ENCODE measurements at regions not wholly inside any gene's neighbourhood (a gene's known extent, or its start where the extent isn't known, plus 50 kb on each side); places are given as distances from the start of the nearest gene placed in this dataset.
"Not testable (repeated sequence)": the region's sequence is repeated elsewhere in the genome, so short reads cannot be mapped to it uniquely, and the experiment has no call there.

DNA sequence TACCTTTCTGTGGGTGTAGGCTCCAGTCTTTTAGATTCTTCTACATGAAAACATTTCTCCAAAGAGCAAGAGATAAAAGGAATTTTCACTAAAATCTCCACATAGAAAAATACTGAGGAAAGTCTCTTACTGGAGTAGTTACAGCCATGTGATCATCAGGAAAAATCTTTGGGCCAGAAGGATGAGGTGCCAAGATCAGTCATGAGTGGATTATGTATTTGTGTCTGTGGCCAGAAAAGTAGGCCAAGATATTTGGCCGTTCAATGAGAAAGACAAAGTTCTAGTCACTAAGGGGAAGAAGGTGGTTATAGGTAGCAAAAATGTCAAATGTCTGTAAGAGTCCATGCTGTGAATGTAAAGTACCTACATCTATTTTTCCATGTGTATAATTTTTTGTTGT is 339.3 kb downstream of the NSUN3 start:
- Histone ChIP-seq H3K27ac (no peak overlapping the region), H3K27me3 (no peaks in the 10 kb centered on the region), H3K4me1 (no peaks in the 10 kb centered on the region), H3K36me3 (no peaks in the 10 kb centered on the region), H3K4me3 (no peak overlapping the region), H3K9me3 (no peaks in the 10 kb centered on the region)
- WGBS, 5 donors: 60 to 81% (median 72%) methylated on average over 1 of the region's 1 CpG
- TF ChIP-seq POLR2AphosphoS5 (IDR thresholded peaks at IDR 0.05): no peak
- TF ChIP-seq, protein P1, sequence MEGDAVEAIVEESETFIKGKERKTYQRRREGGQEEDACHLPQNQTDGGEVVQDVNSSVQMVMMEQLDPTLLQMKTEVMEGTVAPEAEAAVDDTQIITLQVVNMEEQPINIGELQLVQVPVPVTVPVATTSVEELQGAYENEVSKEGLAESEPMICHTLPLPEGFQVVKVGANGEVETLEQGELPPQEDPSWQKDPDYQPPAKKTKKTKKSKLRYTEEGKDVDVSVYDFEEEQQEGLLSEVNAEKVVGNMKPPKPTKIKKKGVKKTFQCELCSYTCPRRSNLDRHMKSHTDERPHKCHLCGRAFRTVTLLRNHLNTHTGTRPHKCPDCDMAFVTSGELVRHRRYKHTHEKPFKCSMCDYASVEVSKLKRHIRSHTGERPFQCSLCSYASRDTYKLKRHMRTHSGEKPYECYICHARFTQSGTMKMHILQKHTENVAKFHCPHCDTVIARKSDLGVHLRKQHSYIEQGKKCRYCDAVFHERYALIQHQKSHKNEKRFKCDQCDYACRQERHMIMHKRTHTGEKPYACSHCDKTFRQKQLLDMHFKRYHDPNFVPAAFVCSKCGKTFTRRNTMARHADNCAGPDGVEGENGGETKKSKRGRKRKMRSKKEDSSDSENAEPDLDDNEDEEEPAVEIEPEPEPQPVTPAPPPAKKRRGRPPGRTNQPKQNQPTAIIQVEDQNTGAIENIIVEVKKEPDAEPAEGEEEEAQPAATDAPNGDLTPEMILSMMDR (IDR thresholded peaks at IDR 0.05): no peak
- no peak for TF ChIP-seq EP300 (IDR thresholded peaks at IDR 0.05)
- no peak for TF ChIP-seq POLR2A (IDR thresholded peaks at IDR 0.05)
- no peak for DNase-seq
- intact Hi-C loops (cut with DNase I; ENCODE audit: low total_unique reads): no loop called here

DNA sequence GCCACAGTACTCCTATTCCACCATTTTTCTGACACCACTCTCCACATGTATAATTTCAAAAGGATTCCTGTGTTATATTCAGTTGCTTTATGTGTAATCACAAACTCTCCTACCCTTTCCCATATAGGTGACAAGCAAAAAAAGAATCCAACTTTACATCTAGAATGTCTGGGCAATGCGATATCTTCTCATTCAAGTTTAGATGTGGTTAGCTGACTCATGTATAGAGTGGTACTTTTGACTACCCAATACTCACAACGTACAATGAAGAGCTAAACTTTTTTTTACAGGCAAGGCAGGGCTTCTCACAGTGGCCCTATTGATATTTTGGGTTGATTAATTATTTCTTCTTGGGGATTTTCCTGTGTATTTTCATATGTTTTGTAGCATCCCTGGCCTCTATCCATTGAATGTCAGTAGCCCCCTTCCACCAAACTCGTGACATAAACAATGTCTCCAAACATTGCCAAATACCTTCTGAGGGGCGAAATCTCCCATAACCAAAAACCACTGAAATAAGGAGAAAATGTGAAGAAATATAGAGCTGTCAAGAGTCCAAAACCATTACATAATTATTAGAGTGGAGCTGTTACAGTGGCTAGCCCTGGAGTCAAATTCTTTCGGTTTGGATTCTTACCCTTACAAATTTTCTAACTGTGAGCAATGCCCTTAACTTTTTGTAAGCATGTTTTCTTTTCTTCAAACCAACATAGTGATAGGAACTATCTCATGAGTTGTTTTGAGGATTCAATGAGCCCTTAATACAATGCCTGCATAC is 342.6 kb downstream of the NSUN3 start:
- Histone ChIP-seq H3K4me1 (no peaks in the 10 kb centered on the region), H3K9me3 (no peaks in the 10 kb centered on the region), H3K36me3 (no peaks in the 10 kb centered on the region), H3K4me3 (no peak overlapping the region), H3K27me3 (no peaks in the 10 kb centered on the region), H3K27ac (no peak overlapping the region)
- TF ChIP-seq EP300 (IDR thresholded peaks at IDR 0.05) (no peak), POLR2AphosphoS5 (IDR thresholded peaks at IDR 0.05) (no peak), POLR2A (IDR thresholded peaks at IDR 0.05) (no peak)
- TF ChIP-seq, protein P1 (IDR thresholded peaks at IDR 0.05): no peak
- intact Hi-C loops (cut with DNase I; ENCODE audit: low total_unique reads): no loop called here
- 78 to 89% (median 86%) methylated on average over 5 of the region's 5 CpGs for WGBS, 5 donors
- DNase-seq: no peak

DNA sequence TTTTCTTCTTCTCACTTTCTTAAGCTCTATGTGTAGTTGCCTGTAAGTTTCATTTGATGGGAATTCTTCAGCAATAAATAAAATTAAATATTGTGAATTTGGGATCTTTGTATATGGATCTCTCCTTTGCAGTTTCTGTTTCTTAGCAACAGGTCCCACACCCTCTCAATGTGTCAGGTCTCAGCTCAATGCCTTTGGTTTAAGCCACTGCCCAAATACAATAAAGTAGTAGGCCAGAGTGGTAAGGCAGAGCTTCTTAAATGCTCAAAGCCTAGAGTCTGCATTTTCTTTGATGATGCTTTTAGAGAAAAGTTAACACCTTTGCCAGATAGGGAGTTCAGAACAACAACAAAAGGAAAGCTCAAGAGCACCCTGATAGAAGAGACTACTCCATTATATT is 343.7 kb downstream of the NSUN3 start:
- no peak overlapping the region for H3K27ac ChIP-seq
- intact Hi-C loops (cut with DNase I; ENCODE audit: low total_unique reads): no loop called here
- H3K27me3 ChIP-seq: no peaks in the 10 kb centered on the region
- TF ChIP-seq, protein P1 (IDR thresholded peaks at IDR 0.05): no peak
- no peak for TF ChIP-seq POLR2A (IDR thresholded peaks at IDR 0.05)
- TF ChIP-seq POLR2AphosphoS5 (IDR thresholded peaks at IDR 0.05): no peak
- TF ChIP-seq EP300 (IDR thresholded peaks at IDR 0.05): no peak
- no peak for DNase-seq
- H3K4me3 ChIP-seq: no peak overlapping the region
- H3K36me3 ChIP-seq: no peaks in the 10 kb centered on the region
- no peaks in the 10 kb centered on the region for H3K4me1 ChIP-seq
- no peaks in the 10 kb centered on the region for H3K9me3 ChIP-seq

DNA sequence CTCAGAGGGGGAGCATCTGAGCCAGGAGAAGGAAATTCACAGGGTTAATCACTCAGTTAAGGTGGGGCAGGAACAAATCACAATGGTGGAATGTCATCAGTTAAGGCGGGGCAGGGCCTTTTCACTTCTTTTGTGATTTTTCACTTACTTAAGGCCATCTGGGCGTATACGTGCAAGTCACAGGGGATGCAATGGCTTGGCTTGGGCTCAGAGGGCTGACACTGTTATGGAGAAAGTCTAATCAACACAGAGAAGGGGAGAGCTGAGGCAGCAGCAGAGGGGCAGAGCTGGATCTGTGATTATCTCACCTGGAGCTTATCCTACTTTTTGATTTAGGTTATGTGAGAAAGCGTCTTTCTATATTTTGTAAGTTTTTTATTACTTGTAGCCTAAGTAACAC is 350.1 kb downstream of the NSUN3 start:
- H3K4me3 ChIP-seq; H3K9me3 ChIP-seq; H3K36me3 ChIP-seq; H3K27ac ChIP-seq; H3K4me1 ChIP-seq; intact Hi-C loops (cut with DNase I; ENCODE audit: low total_unique reads); H3K27me3 ChIP-seq; DNase-seq: not testable (repeated sequence)
- WGBS, 5 donors: 66 to 80% (median 70%) methylated on average over 4 of the region's 4 CpGs

DNA sequence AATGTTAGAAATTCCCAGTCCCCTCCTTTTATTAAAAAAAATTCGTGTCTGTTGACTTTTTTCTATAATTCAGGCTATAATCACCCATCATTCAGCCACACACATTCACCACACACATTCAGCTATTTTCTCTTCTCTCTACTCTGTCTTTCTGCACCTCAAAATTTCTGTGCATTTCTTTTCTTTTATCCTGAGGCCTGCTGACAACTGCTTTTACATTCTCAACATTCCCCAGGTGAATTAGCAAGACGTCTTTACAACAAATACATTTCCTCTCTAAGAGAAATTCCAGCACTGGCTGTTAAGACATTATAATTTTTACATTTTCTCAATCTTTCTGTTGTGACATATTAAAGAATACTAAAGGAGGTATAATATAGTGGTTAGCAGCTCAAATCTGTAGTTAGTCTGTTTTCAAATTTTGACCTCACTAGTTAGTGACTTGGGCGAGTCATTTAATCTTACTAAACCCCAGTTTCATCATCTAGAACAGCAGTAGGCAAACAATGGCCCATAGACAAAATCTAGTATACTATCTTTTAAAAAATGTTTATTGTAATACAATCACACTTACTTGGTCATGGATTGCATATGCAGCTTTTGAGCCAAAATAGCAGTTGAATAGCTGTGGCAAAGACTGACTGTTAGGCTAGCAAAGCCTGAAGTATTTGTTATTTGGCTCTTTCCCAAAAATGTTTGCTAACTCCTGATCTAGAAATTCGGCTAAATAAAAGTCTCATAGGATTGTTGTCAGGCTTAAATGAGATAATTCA is 350.7 kb downstream of the NSUN3 start:
- intact Hi-C loops (cut with DNase I; ENCODE audit: low total_unique reads): no loop called here
- no peak for DNase-seq
- Histone ChIP-seq H3K9me3 (peaks cover 0 to 8% (median 0%) of the 10 kb centered on the region in 4 donors), H3K4me1 (no peaks in the 10 kb centered on the region), H3K27me3 (no peaks in the 10 kb centered on the region), H3K27ac (no peak overlapping the region), H3K36me3 (no peaks in the 10 kb centered on the region), H3K4me3 (no peak overlapping the region)
- WGBS, 5 donors: 45 to 55% (median 51%) methylated on average over 4 of the region's 4 CpGs
- TF ChIP-seq EP300 (IDR thresholded peaks at IDR 0.05): no peak
- no peak for TF ChIP-seq POLR2AphosphoS5 (IDR thresholded peaks at IDR 0.05)
- TF ChIP-seq, protein P1 (IDR thresholded peaks at IDR 0.05): no peak
- no peak for TF ChIP-seq POLR2A (IDR thresholded peaks at IDR 0.05)

Measured in stomach (tissue), 8 donors.